GM21390 (cell line): ENCODE measurements at regions not wholly inside any gene's neighbourhood (a gene's known extent, or its start where the extent isn't known, plus 50 kb on each side); places are given as distances from the start of the nearest gene placed in this dataset.
"Not testable (repeated sequence)": the region's sequence is repeated elsewhere in the genome, so short reads cannot be mapped to it uniquely, and the experiment has no call there.

ENCODE experiments used
- ATAC-seq: cut with Tn5 transposase; IDR thresholded peaks from one replicate; pipeline ENCODE4 v1.9.1; 2021; ENCODE audit not compliant: unreplicated experiment

GRCh38 chr2:113551637-113552318, 53.3 kb downstream of the FOXD4L1 start:
- peak; percentile 77 for ATAC-seq

GRCh38 chr2:113559820-113560219, 61.4 kb downstream of the FOXD4L1 start:
- not testable (repeated sequence) for ATAC-seq

- peak; percentile 74 for ATAC-seq
These were observed 64.2 kb downstream of the FOXD4L1 start for GRCh38 chr2:113562662-113563061.

DNA sequence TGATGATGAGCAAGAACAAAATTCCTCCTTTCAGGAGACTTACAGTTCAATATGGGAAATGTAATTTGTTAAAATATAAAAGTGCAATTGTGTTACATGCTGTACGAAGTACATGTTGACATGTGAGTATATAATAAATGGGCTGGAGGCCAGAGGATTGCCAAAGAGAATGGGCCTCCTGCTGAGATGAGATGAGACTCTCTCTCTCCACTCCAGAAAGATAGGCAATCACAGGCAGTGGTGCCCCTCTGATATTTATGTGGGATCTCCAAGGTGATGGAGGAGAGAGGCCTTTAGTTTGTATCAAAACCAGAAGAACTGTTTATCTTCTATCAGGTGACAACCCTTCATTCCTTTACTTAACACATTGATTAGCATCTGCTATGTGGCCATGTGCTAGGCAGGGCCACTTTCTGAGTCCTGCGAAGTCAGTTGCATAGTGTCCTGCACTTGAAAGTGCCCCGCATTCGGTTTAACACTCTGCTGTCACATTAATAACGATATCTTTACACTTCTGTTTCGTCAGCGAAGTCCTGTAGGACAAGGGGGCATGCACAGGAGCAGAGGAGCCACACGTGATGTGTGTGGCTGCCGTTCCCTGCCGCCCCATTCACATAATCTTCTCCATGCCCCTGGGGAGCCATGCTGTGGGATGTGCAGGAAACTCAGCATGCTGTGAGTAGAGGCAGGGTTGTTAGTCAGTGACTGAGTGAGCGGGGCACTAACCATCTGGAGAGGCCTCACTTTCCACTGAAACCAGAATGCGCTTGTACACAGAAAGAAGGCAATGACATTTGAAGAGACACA, 60.2 kb upstream of the RABL2A start:
- ATAC-seq, result not testable (repeated sequence)

- ATAC-seq, result not testable (repeated sequence)
These were observed 59.6 kb upstream of the RABL2A start for GRCh38 chr2:113567481-113567849.

DNA sequence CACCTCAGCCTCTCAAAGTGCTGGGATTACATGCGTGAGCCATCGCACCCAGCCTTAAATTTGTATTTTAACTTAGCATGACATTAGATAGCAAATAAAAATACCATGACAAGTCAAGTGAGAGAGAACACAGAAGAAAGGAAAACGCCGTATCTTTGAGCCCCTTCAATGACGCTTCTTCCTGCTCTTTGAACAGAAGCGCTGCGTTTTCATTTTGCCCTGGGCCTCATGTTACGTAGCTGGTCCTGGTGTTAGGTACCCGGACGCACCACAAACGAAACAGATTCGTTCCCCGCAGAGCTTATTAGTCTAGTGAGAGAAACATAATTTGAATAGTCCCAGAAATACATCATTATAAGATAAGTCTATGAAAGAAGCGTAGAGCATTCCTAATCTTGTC, 58.8 kb upstream of the RABL2A start:
- ATAC-seq, result not testable (repeated sequence)

DNA sequence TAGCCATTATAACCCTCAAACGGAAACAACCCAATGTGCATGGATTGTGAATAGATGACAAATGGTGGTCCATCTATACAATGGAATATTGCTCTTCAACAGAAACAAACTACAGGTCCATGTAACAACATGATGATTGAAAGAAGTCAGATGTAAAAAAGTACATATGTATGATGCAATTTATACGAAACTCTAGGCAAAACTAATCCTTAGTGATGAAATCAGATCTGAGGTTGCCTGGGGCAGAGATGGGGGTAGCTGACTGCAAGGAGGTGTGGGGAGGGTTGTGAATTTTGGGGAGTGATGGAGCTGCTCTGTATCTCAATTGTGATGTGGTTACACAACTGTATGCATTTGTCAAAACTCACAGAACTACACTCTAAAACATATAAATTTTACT, 57.0 kb upstream of the RABL2A start:
- not testable (repeated sequence) for ATAC-seq

- ATAC-seq, result not testable (repeated sequence)
These were observed 56.5 kb upstream of the RABL2A start for GRCh38 chr2:113570509-113571009.

GRCh38 chr2:113571482-113572068, 55.5 kb upstream of the RABL2A start:
- not testable (repeated sequence) for ATAC-seq

GRCh38 chr2:113575721-113576120, 51.3 kb upstream of the RABL2A start:
- not testable (repeated sequence) for ATAC-seq

GRCh38 chr2:113576353-113576752, 50.7 kb upstream of the RABL2A start:
- not testable (repeated sequence) for ATAC-seq
